M059J (cell line): ENCODE measurements at regions not wholly inside any gene's neighbourhood (a gene's known extent, or its start where the extent isn't known, plus 50 kb on each side); places are given as distances from the start of the nearest gene placed in this dataset.

Experiments used
- DNase-seq: peaks from one replicate; pipeline ENCODE4 v3.0.0-alpha.2; 2012; ENCODE audit warnings: low read depth

GRCh38 chr10:109504401-109504800 lies 418.9 kb downstream of the XPNPEP1 start:
- DNase-seq = peak; percentile 4

- DNase-seq = no peak
These were observed 435.6 kb downstream of the XPNPEP1 start for GRCh38 chr10:109487691-109488090.

GRCh38 chr10:109480836-109481235 lies 442.5 kb downstream of the XPNPEP1 start:
- DNase-seq = no peak

DNA sequence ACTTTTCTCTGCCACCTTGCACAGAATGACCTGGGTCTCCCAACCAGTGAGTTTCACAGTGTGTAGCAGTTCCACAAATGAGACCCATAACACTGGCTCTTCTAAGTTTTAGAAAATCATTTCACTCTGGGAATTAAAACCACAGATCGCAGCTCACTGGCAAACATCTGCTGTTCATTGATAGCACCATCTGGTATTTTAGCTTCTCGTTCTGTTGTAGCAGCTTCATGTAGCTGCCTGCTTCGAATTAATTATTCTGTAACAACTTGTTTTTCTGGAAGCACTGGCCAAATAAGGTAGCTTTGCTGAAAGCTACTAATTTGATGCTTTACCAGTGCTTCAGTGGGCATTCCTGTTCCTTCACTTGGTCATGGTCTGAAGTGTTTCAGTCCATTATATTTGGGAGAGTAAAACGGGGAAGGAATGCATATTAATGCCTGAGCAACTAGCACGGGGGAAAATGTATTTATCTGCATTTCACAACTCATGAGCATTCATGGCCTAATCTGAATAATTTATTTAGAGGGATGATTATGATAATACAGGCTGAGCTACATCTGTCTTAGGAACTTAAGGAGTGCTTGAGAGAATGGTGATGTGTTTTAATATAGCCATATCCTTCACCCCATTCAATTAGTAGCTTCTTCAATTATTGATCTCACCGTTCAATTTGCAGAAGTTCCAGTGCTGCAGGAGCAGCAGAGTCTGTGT lies 447.4 kb downstream of the XPNPEP1 start:
- no peak for DNase-seq

GRCh38 chr10:109474812-109475211 lies 448.5 kb downstream of the XPNPEP1 start:
- DNase-seq = no peak

- no peak for DNase-seq
These were observed 449.1 kb downstream of the XPNPEP1 start for GRCh38 chr10:109474261-109474660.

DNA sequence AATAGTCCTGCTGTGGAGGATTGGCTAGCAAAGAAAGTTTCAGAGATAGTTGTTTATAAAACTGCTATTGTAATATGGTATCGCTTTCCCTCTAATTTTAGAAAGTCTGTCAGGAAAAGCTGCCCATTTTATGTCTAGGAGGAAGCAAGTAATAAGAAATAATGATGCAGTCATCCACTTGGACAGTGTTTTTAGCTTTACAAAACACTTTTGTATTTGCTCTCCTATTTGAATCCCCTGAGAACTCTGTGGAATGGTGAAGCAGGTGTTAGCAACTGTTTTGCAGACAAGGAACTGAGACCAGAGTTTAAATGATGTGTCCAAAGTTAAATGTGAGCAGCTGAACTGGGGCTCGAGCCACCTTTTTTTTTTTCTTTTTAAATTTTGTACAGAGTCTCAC lies 455.8 kb downstream of the XPNPEP1 start:
- DNase-seq = no peak

DNA sequence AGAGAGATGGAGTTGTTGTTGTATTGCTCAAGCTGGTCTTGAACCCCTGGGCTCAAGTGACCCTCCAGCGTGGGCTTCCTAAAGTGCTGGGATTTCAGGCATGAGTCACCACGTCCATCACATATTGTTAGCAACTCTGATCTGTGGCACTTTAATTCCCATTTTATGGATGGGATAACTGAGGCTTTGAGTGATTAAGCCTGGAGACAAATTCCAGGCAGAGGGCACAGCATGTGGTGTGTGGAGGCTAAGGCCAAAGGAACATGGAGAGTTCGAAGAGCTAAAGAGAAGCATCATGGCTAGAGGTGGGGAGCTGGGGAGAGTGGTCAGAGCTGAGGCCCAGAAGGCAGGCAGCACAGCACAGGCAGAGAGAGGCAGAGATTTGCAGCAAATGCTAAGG lies 458.4 kb downstream of the XPNPEP1 start:
- DNase-seq = no peak

DNA sequence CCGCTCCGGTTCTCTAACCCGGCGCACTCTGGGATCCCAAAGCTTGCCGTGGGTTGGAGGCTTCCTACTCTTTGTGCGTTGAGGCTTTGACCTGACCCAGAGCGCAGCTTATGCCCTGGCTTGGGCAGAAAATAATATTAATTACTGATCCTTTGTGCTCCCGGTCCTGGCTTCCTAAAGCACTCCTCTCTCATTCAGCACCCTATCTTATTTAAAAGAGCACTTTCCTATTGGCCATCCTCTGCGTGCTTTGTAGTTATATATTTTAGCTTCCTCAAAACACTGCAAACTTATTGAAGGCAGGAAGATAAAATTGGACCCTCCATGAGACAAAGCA lies 466.0 kb downstream of the XPNPEP1 start:
- no peak for DNase-seq

GRCh38 chr10:109456566-109457301 lies 466.6 kb downstream of the XPNPEP1 start:
- no peak for DNase-seq

DNA sequence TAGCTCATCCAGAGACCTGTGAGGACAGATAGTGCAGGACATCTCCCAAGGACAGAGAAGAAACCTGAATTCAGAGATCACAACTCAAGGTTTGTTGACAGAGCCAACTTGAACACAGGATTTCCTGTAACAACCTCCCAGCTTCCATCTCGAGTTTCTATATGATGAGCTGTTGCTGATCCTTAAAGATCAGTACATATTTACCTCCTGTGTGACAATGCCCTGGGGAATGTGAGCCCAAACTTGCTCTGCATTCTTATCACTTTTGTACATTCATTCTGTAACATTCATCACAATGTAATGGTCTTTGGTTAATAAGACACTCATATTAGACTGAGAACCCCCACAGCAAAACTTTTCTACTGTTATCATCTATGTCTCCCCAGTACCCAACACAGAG lies 468.6 kb downstream of the XPNPEP1 start:
- no peak for DNase-seq

DNA sequence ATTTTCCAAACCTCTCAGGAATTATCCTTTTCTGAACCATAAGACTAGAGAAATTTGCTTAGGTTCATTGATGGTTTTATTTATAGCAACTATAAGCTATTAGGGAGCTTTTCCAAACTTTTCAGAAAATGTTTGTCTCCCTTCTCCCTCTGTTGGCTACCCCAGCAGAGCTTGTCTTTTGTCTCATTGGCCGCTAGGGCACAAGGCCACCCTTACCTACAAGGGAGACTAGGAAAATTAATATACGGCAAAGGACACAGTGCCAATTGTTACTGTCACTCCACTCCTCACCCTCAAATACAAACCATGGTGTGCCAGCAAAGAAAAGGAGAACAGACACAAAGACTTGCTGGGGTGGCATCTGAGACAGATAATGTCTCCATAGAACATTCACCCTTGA lies 471.4 kb downstream of the XPNPEP1 start:
- DNase-seq = no peak

- DNase-seq = no peak
These were observed 472.6 kb downstream of the XPNPEP1 start for GRCh38 chr10:109450702-109451101.

- no peak for DNase-seq
These were observed 489.9 kb downstream of the XPNPEP1 start for GRCh38 chr10:109433434-109433833.

DNA sequence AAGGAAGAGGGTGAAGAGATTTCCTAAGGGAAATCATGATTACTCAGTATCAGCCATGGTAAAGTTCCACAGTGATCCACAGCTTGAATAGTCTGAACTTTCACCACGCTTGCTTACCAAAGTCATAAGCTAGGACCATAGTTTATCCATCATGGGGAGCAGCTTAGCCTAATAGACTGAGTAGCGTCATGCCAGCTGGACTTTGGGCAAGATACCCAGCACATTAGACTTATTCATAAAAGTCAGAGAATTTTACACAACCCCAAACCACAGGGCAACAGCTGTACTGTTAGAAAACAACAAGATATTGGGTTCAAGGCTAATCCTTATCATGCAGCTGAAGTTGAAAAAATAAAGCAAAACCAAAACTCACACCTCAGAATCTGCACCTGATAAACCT lies 491.0 kb downstream of the XPNPEP1 start:
- DNase-seq = no peak

DNA sequence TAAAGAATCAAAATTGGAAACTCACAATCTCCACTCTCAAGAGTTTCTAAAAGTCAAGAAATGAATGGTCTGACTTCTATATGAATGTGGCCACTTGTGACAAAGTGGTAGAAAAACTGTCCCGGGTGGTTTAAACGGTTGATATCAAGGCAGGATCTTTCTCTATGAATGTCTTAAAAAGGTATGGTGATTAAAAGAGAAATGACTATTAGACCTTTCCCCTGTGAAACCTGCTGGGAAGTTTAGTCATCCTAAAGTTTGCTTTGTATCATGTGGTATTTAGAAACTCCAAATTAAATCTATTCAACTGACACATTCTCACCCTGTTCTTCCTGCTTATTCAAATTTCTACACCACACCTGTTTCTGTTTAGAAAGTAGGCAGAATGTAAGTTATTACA lies 492.5 kb downstream of the XPNPEP1 start:
- peak; percentile 2 for DNase-seq

GRCh38 chr10:109430043-109430760 lies 493.1 kb downstream of the XPNPEP1 start:
- DNase-seq = peak; percentile 59

DNA sequence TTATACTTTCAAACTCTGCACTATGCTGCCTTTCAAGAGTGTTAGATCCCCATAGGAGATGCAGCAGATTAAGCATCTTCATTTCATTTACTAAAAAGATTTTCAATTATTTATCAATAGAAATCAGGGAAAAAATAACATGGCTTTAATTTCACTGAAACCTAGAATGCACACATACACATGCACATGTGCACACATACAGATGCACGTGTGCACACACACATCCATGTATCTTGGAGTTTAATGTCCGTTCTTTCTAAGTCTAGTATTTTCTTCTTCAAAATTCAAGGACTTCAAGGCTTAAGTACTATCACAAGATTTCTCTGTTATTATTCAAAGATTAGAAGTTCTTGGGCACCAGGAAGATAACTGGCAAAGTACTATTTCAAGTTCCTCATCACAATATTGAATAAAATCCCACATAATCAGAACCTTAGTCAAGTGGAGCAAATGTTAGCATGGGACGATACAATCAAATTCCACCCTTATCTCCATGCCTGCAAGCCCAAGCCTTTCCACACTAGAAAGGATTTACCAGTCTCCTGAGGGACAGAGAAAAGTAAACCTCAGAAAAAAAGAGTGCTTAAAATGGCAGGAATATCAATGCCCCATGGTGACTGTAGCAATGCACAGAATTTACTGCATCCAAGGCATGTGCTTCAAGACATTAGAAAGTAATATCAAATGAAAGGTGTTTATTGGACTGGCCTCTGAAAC lies 494.4 kb downstream of the XPNPEP1 start:
- DNase-seq = no peak

DNA sequence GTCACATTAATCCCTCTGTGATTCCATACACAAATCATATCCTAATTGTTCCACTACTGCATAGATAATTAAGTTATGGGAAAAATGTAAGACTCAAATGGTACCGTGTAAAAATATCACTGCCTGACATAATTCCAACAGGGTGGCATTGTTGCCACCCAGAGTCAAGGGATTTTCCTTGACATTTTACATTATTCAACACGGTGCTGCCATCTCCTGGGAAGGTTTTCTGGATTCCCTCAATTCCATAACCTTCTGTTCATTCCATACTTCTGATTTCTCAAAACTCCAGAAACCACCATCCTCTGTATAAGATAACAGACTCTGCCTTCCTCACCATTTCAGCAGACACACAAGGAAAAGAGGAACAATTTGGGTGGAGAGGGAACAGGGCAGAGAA lies 495.9 kb downstream of the XPNPEP1 start:
- peak; percentile 20 for DNase-seq

GRCh38 chr10:109426987-109427386 lies 496.3 kb downstream of the XPNPEP1 start:
- DNase-seq = no peak

DNA sequence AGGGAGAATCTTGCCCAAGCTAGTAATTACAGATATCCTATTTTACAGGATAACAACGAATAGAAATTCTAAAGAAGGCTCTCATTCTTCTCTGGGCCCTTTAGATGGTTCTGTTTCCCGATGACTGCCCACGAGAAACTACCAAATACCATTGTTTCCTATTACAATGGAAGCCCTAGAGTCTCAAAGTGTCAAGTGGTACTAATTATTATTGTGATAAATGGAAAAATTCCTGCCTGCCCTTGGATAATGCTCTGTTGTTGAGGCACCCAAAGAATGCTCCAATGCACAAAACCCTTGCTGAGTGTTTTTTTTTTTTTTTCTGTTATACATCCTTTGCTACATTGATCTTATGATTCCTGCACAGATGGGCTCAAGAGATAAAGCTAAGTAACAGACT lies 504.5 kb downstream of the XPNPEP1 start:
- no peak for DNase-seq

- DNase-seq = no peak
These were observed 505.5 kb downstream of the XPNPEP1 start for GRCh38 chr10:109417803-109418202.
